ENCODE measurements at regions not wholly inside any gene's neighbourhood (a gene's known extent, or its start where the extent isn't known, plus 50 kb on each side); places are given as distances from the start of the nearest gene placed in this dataset.

GRCh38 chr13:34428911-34429310 is 513.2 kb upstream of the NBEA start:
- ATAC-seq (no peak), DNase-seq (no peak)

GRCh38 chr13:34430294-34430693 is 511.8 kb upstream of the NBEA start:
- intact Hi-C loops (cut with DNase I, micrococcal nuclease) = no loop called here
- no peak for DNase-seq
- no peak for ATAC-seq

More at GRCh38 chr13:34428911-34429310, 513.2 kb upstream of the NBEA start:
- intact Hi-C loops (cut with DNase I, micrococcal nuclease) = no loop called here

- intact Hi-C loops (cut with DNase I, micrococcal nuclease) = no loop called here
- DNase-seq (no peak), ATAC-seq (no peak)
Measured at GRCh38 chr13:34431827-34432581, 510.1 kb upstream of the NBEA start.

GRCh38 chr13:34435338-34435737 is 506.7 kb upstream of the NBEA start:
- no peak for DNase-seq
- ATAC-seq = no peak
- intact Hi-C loops (cut with DNase I, micrococcal nuclease) = no loop called here

- intact Hi-C loops (cut with DNase I, micrococcal nuclease) = no loop called here
Measured at GRCh38 chr13:34437873-34438272, 504.2 kb upstream of the NBEA start.

GRCh38 chr13:34452831-34453230 is 489.2 kb upstream of the NBEA start:
- intact Hi-C loops (cut with DNase I, micrococcal nuclease) = no loop called here
- no peak for DNase-seq
- no peak for ATAC-seq

More at GRCh38 chr13:34437873-34438272, 504.2 kb upstream of the NBEA start:
- ATAC-seq (no peak), DNase-seq (no peak)

- DNase-seq (no peak), ATAC-seq (no peak)
- intact Hi-C loops (cut with DNase I, micrococcal nuclease) = no loop called here
Measured at GRCh38 chr13:34458756-34459715, 483.0 kb upstream of the NBEA start.

- intact Hi-C loops (cut with DNase I, micrococcal nuclease) = no loop called here
- no peak for ATAC-seq
- DNase-seq = no peak
Measured at GRCh38 chr13:34459856-34460255, 482.2 kb upstream of the NBEA start.

GRCh38 chr13:34462843-34463242 is 479.2 kb upstream of the NBEA start:
- intact Hi-C loops (cut with DNase I, micrococcal nuclease) = no loop called here
- ATAC-seq = no peak
- no peak for DNase-seq

- ATAC-seq (no peak), DNase-seq (no peak)
- intact Hi-C loops (cut with DNase I, micrococcal nuclease) = no loop called here
Measured at GRCh38 chr13:34464011-34464410, 478.1 kb upstream of the NBEA start.

- ATAC-seq (no peak), DNase-seq (no peak)
- intact Hi-C loops (cut with DNase I, micrococcal nuclease) = no loop called here
Measured at GRCh38 chr13:34465423-34465922, 476.6 kb upstream of the NBEA start.

GRCh38 chr13:34466301-34466700 is 475.8 kb upstream of the NBEA start:
- no peak for ATAC-seq
- intact Hi-C loops (cut with DNase I, micrococcal nuclease) = no loop called here
- DNase-seq = no peak

- ATAC-seq (no peak), DNase-seq (no peak)
- intact Hi-C loops (cut with DNase I, micrococcal nuclease) = no loop called here
Measured at GRCh38 chr13:34467450-34468083, 474.5 kb upstream of the NBEA start.

GRCh38 chr13:34469196-34469986 is 472.7 kb upstream of the NBEA start:
- intact Hi-C loops (cut with DNase I, micrococcal nuclease) = no loop called here
- DNase-seq (no peak), ATAC-seq (peak; percentile 47)

GRCh38 chr13:34474187-34474868 is 467.7 kb upstream of the NBEA start:
- DNase-seq (no peak), ATAC-seq (no peak)
- intact Hi-C loops (cut with DNase I, micrococcal nuclease) = no loop called here

- no peak for ATAC-seq
- intact Hi-C loops (cut with DNase I, micrococcal nuclease) = no loop called here
- DNase-seq = no peak
Measured at GRCh38 chr13:34478376-34478775, 463.7 kb upstream of the NBEA start.

- no peak for ATAC-seq
- no peak for DNase-seq
- intact Hi-C loops (cut with DNase I, micrococcal nuclease) = no loop called here
Measured at GRCh38 chr13:34502011-34502410, 440.1 kb upstream of the NBEA start.

GRCh38 chr13:34502621-34503020 is 439.4 kb upstream of the NBEA start:
- intact Hi-C loops (cut with DNase I, micrococcal nuclease) = no loop called here
- DNase-seq = no peak
- no peak for ATAC-seq

Data from left colon (tissue), 2 donors.